ENCODE measurements at regions not wholly inside any gene's neighbourhood (a gene's known extent, or its start where the extent isn't known, plus 50 kb on each side); places are given as distances from the start of the nearest gene placed in this dataset.

GRCh38 chr5:165808335-165808734 lies 2302.9 kb downstream of the MAT2B start:
- TF ChIP-seq CTCF (conservative IDR thresholded peaks at IDR 0.05; ENCODE audit: low read length), result no peak
- TF ChIP-seq EZH2phosphoT487 (IDR thresholded peaks at IDR 0.05; ENCODE audit: borderline replicate concordance, low read depth, low read length), result no peak
